SU-DHL-6 (cell line): ENCODE measurements at regions not wholly inside any gene's neighbourhood (a gene's known extent, or its start where the extent isn't known, plus 50 kb on each side); places are given as distances from the start of the nearest gene placed in this dataset.

Experiments used
- H2AFZ ChIP-seq: fragments of 200-600 bp; sonication (generic); 2 replicates; pipeline ENCODE4 v1.6.1; 2014; ENCODE audit warnings: low read depth, mild to moderate bottlenecking, moderate library complexity, mixed read lengths, antibody characterized with exemption, low read length; ENCODE audit not compliant: severe bottlenecking
- H3F3A ChIP-seq: fragments of 200-600 bp; shearing (Covaris generic); 2 replicates; pipeline ENCODE4 v1.6.0; 2016; ENCODE audit warnings: antibody characterized with exemption, mild to moderate bottlenecking; ENCODE audit not compliant: insufficient read depth
- H3K27ac ChIP-seq: fragments of 200-600 bp; sonication (generic); 2 replicates; pipeline ENCODE4 v1.5.1; 2016; ENCODE audit warnings: low read depth, mild to moderate bottlenecking, low read length, moderate library complexity, mixed read lengths
- H3K27me3 ChIP-seq: fragments of 200-600 bp; sonication (generic), shearing (Covaris generic); 2 replicates; pipeline ENCODE4 v1.6.0; 2014; ENCODE audit warnings: mild to moderate bottlenecking, low read length
- H3K36me3 ChIP-seq: fragments of 200-600 bp; sonication (generic); 2 replicates; pipeline ENCODE4 v1.6.1; 2014; ENCODE audit warnings: mild to moderate bottlenecking, low read length, mixed read lengths
- H3K4me2 ChIP-seq: fragments of 300-600, 200-600 bp; shearing (Covaris generic), sonication (generic); 2 replicates; pipeline ENCODE4 v1.6.0; 2014; ENCODE audit warnings: low read length, low read depth, mild to moderate bottlenecking; ENCODE audit not compliant: poor library complexity, severe bottlenecking
- H3K4me3 ChIP-seq: fragments of 200-600 bp; sonication (generic); 2 replicates; pipeline ENCODE4 v1.5.1; 2014; ENCODE audit warnings: antibody characterized with exemption, low read length, mild to moderate bottlenecking, mixed read lengths; ENCODE audit not compliant: insufficient read depth, poor library complexity, severe bottlenecking
- H3K79me2 ChIP-seq: fragments of 200-600 bp; sonication (generic); 2 replicates; pipeline ENCODE4 v1.6.1; 2014; ENCODE audit warnings: mild to moderate bottlenecking, low read length, moderate library complexity; ENCODE audit not compliant: insufficient read depth
- H3K9ac ChIP-seq: fragments of 200-600 bp; sonication (generic); 2 replicates; pipeline ENCODE4 v1.7.0; 2014; ENCODE audit warnings: mild to moderate bottlenecking, low read length
- H3K9me2 ChIP-seq: fragments of 200-600 bp; sonication (generic); replicated peaks from 2 replicates; pipeline ENCODE4 v1.6.1; 2014; ENCODE audit warnings: low read length; ENCODE audit not compliant: insufficient read depth
- H3K9me3 ChIP-seq: fragments of 200-600 bp; sonication (generic); 2 replicates; pipeline ENCODE4 v1.6.1; 2014; ENCODE audit warnings: low read length, mixed read lengths; ENCODE audit not compliant: insufficient read depth
- H4K20me1 ChIP-seq: fragments of 200-600 bp; sonication (generic); 2 replicates; pipeline ENCODE4 v1.6.1; 2014; ENCODE audit warnings: low read depth, mild to moderate bottlenecking, antibody characterized with exemption, low read length, moderate library complexity, mixed read lengths
- CTCF ChIP-seq: fragments of 200-600 bp; sonication (generic); IDR thresholded peaks from one replicate; pipeline ENCODE4 v1.5.1; 2017; ENCODE audit warnings: antibody characterized with exemption, mild to moderate bottlenecking, low read length, moderate library complexity; ENCODE audit not compliant: insufficient read depth, poor library complexity, severe bottlenecking
- EZH2phosphoT487 ChIP-seq: fragments of 200-600 bp; sonication (generic), shearing (Covaris generic); conservative IDR thresholded peaks from 2 replicates; pipeline ENCODE4 v1.6.1; 2018; ENCODE audit warnings: mild to moderate bottlenecking, antibody characterized with exemption, low read length, moderate library complexity, mixed read lengths

- Histone ChIP-seq H3K27ac (no peak overlapping the region), H3K4me2 (no peak overlapping the region), H3K79me2 (no peaks in the 10 kb centered on the region), H3K36me3 (no peaks in the 10 kb centered on the region), H3K9ac (no peak overlapping the region), H2AFZ (no peak overlapping the region), H3K9me2 (no peaks in the 10 kb centered on the region), H3K9me3 (no peaks in the 10 kb centered on the region), H3F3A (no peaks in the 10 kb centered on the region), H4K20me1 (no peaks in the 10 kb centered on the region), H3K4me3 (no peak overlapping the region), H3K27me3 (no peaks in the 10 kb centered on the region)
- TF ChIP-seq CTCF (no peak), EZH2phosphoT487 (no peak)
Observed at GRCh38 chr11:134821422-134821821, 409.4 kb upstream of the B3GAT1 start.

- Histone ChIP-seq H3K27ac (no peak overlapping the region), H3K27me3 (no peaks in the 10 kb centered on the region), H4K20me1 (no peaks in the 10 kb centered on the region), H3K4me2 (no peak overlapping the region), H3K9me2 (no peaks in the 10 kb centered on the region), H2AFZ (no peak overlapping the region), H3K9ac (no peak overlapping the region), H3K4me3 (no peak overlapping the region), H3K36me3 (no peaks in the 10 kb centered on the region), H3K79me2 (no peaks in the 10 kb centered on the region), H3K9me3 (no peaks in the 10 kb centered on the region), H3F3A (no peaks in the 10 kb centered on the region)
- TF ChIP-seq EZH2phosphoT487 (no peak), CTCF (no peak)
Observed at GRCh38 chr11:134819041-134819440, 407.0 kb upstream of the B3GAT1 start.

- Histone ChIP-seq H3K9me2 (no peaks in the 10 kb centered on the region), H2AFZ (no peak overlapping the region), H3K27ac (no peak overlapping the region), H3K9ac (no peak overlapping the region), H3K27me3 (no peaks in the 10 kb centered on the region), H3K4me2 (no peak overlapping the region), H4K20me1 (no peaks in the 10 kb centered on the region), H3K9me3 (no peaks in the 10 kb centered on the region), H3K4me3 (no peak overlapping the region), H3K36me3 (no peaks in the 10 kb centered on the region), H3K79me2 (no peaks in the 10 kb centered on the region), H3F3A (no peaks in the 10 kb centered on the region)
- TF ChIP-seq CTCF = no peak
- TF ChIP-seq EZH2phosphoT487 = no peak
Observed at GRCh38 chr11:134818516-134818915, 406.5 kb upstream of the B3GAT1 start.

- no peak overlapping the region for H3K4me3 ChIP-seq
- H3K4me2 ChIP-seq = no peak overlapping the region
- H3K27me3 ChIP-seq = no peaks in the 10 kb centered on the region
- TF ChIP-seq CTCF = no peak
- TF ChIP-seq EZH2phosphoT487 = no peak
- H3K36me3 ChIP-seq = no peaks in the 10 kb centered on the region
- no peaks in the 10 kb centered on the region for H3K9me3 ChIP-seq
- H2AFZ ChIP-seq = no peak overlapping the region
- no peaks in the 10 kb centered on the region for H4K20me1 ChIP-seq
- no peak overlapping the region for H3K27ac ChIP-seq
- no peaks in the 10 kb centered on the region for H3K9me2 ChIP-seq
- no peaks in the 10 kb centered on the region for H3K79me2 ChIP-seq
- H3F3A ChIP-seq = no peaks in the 10 kb centered on the region
- no peak overlapping the region for H3K9ac ChIP-seq
Observed at GRCh38 chr11:134815404-134815803, 403.4 kb upstream of the B3GAT1 start.
